GM12865 (cell line): ENCODE measurements at regions not wholly inside any gene's neighbourhood (a gene's known extent, or its start where the extent isn't known, plus 50 kb on each side); places are given as distances from the start of the nearest gene placed in this dataset.

Experiments
- DNase-seq: peaks from one replicate; pipeline ENCODE4 v3.0.0; 2010; ENCODE audit warnings: low read depth
- H3K4me3 ChIP-seq: 2 replicates; pipeline ENCODE4 v1.5.1; 2011; ENCODE audit warnings: mild to moderate bottlenecking, low read depth, low read length, control low read depth
- TF ChIP-seq, protein P1 (sequence below): IDR thresholded peaks from 2 replicates; pipeline ENCODE4 v1.5.1; 2011; ENCODE audit warnings: low read length, control low read depth, low read depth, inconsistent platforms; ENCODE audit not compliant: insufficient read depth; ENCODE audit errors: missing control alignments

DNA sequence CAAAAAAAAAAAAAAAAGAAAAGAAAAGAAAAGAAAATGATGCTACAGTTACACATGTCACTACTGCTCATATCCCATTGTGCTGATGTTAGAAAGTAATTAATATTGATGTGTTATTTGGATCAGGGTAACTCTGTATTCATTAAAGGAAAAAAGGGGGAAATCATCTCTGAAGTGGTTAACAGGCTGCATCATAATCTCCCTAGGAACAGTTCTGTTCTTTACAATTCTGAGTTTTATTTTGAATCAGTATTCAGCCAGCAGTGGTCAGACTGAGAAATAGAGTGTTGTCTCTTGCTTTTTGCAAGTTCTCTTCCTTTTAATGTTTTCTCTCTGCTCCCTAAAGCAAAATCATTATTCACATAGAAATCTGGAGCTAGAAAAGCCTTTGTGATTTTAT lies 128.6 kb upstream of the CRY1 start:
- no peak for DNase-seq
- TF ChIP-seq, protein P1, sequence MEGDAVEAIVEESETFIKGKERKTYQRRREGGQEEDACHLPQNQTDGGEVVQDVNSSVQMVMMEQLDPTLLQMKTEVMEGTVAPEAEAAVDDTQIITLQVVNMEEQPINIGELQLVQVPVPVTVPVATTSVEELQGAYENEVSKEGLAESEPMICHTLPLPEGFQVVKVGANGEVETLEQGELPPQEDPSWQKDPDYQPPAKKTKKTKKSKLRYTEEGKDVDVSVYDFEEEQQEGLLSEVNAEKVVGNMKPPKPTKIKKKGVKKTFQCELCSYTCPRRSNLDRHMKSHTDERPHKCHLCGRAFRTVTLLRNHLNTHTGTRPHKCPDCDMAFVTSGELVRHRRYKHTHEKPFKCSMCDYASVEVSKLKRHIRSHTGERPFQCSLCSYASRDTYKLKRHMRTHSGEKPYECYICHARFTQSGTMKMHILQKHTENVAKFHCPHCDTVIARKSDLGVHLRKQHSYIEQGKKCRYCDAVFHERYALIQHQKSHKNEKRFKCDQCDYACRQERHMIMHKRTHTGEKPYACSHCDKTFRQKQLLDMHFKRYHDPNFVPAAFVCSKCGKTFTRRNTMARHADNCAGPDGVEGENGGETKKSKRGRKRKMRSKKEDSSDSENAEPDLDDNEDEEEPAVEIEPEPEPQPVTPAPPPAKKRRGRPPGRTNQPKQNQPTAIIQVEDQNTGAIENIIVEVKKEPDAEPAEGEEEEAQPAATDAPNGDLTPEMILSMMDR: no peak
- H3K4me3 ChIP-seq: no peak overlapping the region

- no peak overlapping the region for H3K4me3 ChIP-seq
- DNase-seq: no peak
- TF ChIP-seq, protein P1: no peak
Observed at GRCh38 chr12:107223821-107224220, 130.5 kb upstream of the CRY1 start.

GRCh38 chr12:107225635-107226034 lies 132.3 kb upstream of the CRY1 start:
- DNase-seq: no peak
- no peak overlapping the region for H3K4me3 ChIP-seq
- TF ChIP-seq, protein P1: no peak

GRCh38 chr12:107226126-107226525 lies 132.8 kb upstream of the CRY1 start:
- H3K4me3 ChIP-seq: no peak overlapping the region
- DNase-seq: no peak
- TF ChIP-seq, protein P1: no peak

GRCh38 chr12:107228076-107228475 lies 134.7 kb upstream of the CRY1 start:
- no peak for DNase-seq
- TF ChIP-seq, protein P1: no peak
- H3K4me3 ChIP-seq: no peak overlapping the region

GRCh38 chr12:107229827-107230226 lies 136.5 kb upstream of the CRY1 start:
- TF ChIP-seq, protein P1: no peak
- no peak overlapping the region for H3K4me3 ChIP-seq
- no peak for DNase-seq

DNA sequence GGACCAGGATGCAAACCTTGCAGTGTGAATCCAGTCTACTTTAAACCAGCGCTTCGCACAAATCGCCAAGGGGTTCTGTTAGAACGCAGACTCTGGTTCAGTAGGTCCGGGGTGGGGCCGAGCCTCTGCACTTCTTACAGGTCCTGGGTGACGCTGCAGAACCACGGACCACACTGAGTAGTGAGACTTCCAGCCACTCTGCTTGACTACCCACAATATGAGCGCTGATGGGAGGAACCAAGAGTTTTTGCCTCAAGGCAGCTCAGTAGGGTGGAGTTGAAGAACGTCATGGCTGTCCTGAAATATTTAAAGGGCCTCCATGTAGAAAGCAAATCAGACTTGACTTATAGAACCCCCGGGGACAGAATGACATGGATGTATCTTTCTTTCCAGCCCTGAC lies 138.0 kb upstream of the CRY1 start:
- DNase-seq: no peak
- H3K4me3 ChIP-seq: no peak overlapping the region
- TF ChIP-seq, protein P1: no peak
